Loucy (cell line): ENCODE measurements at regions not wholly inside any gene's neighbourhood (a gene's known extent, or its start where the extent isn't known, plus 50 kb on each side); places are given as distances from the start of the nearest gene placed in this dataset.

ENCODE experiments used
- H2AFZ ChIP-seq: fragments of 200-600 bp; sonication (generic); 2 replicates; pipeline ENCODE4 v1.6.0; 2016; ENCODE audit warnings: antibody characterized with exemption, mild to moderate bottlenecking, low read length, moderate library complexity
- H3F3A ChIP-seq: fragments of 200-600 bp; 2 replicates; pipeline ENCODE4 v1.6.0; 2016; ENCODE audit warnings: antibody characterized with exemption, low read depth, mild to moderate bottlenecking
- H3K27me3 ChIP-seq: fragments of 200-600 bp; sonication (generic); 2 replicates; pipeline ENCODE4 v1.6.1; 2014; ENCODE audit warnings: low read length, mild to moderate bottlenecking; ENCODE audit not compliant: insufficient read depth, poor library complexity, severe bottlenecking
- H3K36me3 ChIP-seq: fragments of 200-600 bp; sonication (generic); 2 replicates; pipeline ENCODE4 v1.6.1; 2016; ENCODE audit warnings: low read length; ENCODE audit not compliant: insufficient read depth
- H3K4me1 ChIP-seq: fragments of 200-600 bp; sonication (generic); 2 replicates; pipeline ENCODE4 v1.5.1; 2014; ENCODE audit warnings: low read length, mild to moderate bottlenecking; ENCODE audit not compliant: insufficient read depth, poor library complexity, severe bottlenecking
- H3K4me2 ChIP-seq: fragments of 200-600 bp; sonication (generic); 2 replicates; pipeline ENCODE4 v1.6.0; 2014; ENCODE audit warnings: antibody characterized with exemption, low read length, low read depth, mild to moderate bottlenecking; ENCODE audit not compliant: poor library complexity, severe bottlenecking
- H3K4me3 ChIP-seq: fragments of 200-600 bp; sonication (generic); 2 replicates; pipeline ENCODE4 v1.5.1; 2014; ENCODE audit warnings: low read length, mild to moderate bottlenecking, mixed read lengths; ENCODE audit not compliant: poor library complexity, severe bottlenecking
- H3K79me2 ChIP-seq: fragments of 200-600 bp; sonication (generic); 2 replicates; pipeline ENCODE4 v1.6.1; 2014; ENCODE audit warnings: low read length; ENCODE audit not compliant: insufficient read depth
- H3K9ac ChIP-seq: fragments of 200-600 bp; sonication (generic); 2 replicates; pipeline ENCODE4 v1.6.0; 2014; ENCODE audit warnings: mild to moderate bottlenecking, low read depth, low read length, moderate library complexity; ENCODE audit not compliant: poor library complexity, severe bottlenecking
- H3K9me2 ChIP-seq: fragments of 200-600 bp; sonication (generic); replicated peaks from 2 replicates; pipeline ENCODE4 v1.6.1; 2016; ENCODE audit warnings: low read depth, low read length, mixed read lengths
- H3K9me3 ChIP-seq: fragments of 200-600 bp; sonication (generic); 2 replicates; pipeline ENCODE4 v1.6.1; 2014; ENCODE audit warnings: mild to moderate bottlenecking, antibody characterized with exemption, low read length, low read depth; ENCODE audit not compliant: insufficient read depth
- H4K20me1 ChIP-seq: fragments of 200-600 bp; sonication (generic); 2 replicates; pipeline ENCODE4 v1.6.0; 2014; ENCODE audit warnings: antibody characterized with exemption, low read length, mild to moderate bottlenecking; ENCODE audit not compliant: insufficient read depth, poor library complexity, severe bottlenecking
- EZH2phosphoT487 ChIP-seq: fragments of 200-600 bp; IDR thresholded peaks from 2 replicates; pipeline ENCODE4 v1.6.1; 2018; ENCODE audit warnings: antibody characterized with exemption, mild to moderate bottlenecking, moderate library complexity, borderline replicate concordance
- TF ChIP-seq, protein P1 (sequence below): fragments of 200-600 bp; sonication (generic); conservative IDR thresholded peaks from 2 replicates; pipeline ENCODE4 v1.5.1; 2014; ENCODE audit warnings: mild to moderate bottlenecking, antibody characterized with exemption, low read length

DNA sequence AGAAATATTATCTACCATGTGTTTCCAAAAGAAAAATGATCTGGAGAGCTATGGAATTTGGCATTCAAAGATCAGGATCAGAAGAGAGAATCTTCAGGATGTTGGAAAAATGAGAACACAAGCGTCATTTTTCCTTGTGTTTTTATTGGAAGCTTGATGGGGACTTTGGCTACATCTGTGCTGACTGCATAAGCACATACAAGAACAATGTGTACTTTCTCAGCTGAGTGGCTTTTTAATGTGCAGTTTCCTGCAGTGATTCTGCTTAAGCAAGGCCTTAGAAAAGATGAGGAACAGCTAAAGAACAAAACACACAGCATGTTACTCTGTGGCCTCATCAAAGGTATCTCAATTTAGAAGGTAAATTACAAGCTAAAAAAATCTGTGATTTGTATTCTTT is 1039.9 kb downstream of the GLUD2 start:
- H2AFZ ChIP-seq, result no peak overlapping the region
- no peak for TF ChIP-seq EZH2phosphoT487
- TF ChIP-seq, protein P1, sequence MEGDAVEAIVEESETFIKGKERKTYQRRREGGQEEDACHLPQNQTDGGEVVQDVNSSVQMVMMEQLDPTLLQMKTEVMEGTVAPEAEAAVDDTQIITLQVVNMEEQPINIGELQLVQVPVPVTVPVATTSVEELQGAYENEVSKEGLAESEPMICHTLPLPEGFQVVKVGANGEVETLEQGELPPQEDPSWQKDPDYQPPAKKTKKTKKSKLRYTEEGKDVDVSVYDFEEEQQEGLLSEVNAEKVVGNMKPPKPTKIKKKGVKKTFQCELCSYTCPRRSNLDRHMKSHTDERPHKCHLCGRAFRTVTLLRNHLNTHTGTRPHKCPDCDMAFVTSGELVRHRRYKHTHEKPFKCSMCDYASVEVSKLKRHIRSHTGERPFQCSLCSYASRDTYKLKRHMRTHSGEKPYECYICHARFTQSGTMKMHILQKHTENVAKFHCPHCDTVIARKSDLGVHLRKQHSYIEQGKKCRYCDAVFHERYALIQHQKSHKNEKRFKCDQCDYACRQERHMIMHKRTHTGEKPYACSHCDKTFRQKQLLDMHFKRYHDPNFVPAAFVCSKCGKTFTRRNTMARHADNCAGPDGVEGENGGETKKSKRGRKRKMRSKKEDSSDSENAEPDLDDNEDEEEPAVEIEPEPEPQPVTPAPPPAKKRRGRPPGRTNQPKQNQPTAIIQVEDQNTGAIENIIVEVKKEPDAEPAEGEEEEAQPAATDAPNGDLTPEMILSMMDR, result no peak
- no peaks in the 10 kb centered on the region for H3K79me2 ChIP-seq
- no peaks in the 10 kb centered on the region for H3K9me3 ChIP-seq
- H3K27me3 ChIP-seq, result no peaks in the 10 kb centered on the region
- H3K9me2 ChIP-seq, result no peaks in the 10 kb centered on the region
- H3K4me2 ChIP-seq, result no peak overlapping the region
- no peaks in the 10 kb centered on the region for H3K4me1 ChIP-seq
- H3K36me3 ChIP-seq, result no peaks in the 10 kb centered on the region
- no peaks in the 10 kb centered on the region for H4K20me1 ChIP-seq
- H3F3A ChIP-seq, result no peaks in the 10 kb centered on the region
- no peak overlapping the region for H3K4me3 ChIP-seq
- H3K9ac ChIP-seq, result no peak overlapping the region

DNA sequence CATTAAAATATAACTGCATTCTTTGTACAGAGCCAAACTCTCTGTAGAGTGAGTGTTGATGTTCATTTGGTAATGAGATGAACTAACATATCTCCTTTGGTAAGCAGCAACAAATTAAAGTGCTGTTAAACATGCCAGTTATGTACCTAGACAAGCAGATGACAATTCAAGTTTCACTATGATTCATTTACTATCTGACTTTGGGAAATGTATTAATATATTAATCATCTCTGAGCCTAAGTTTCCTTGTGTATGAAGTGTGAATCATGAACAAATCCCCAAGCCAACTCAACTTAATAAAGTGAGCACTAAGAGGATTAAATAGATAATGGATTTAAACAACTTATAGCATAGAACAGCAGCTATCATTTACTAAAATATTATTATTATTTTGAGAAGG is 1044.2 kb downstream of the GLUD2 start:
- H3K4me1 ChIP-seq, result no peaks in the 10 kb centered on the region
- H3K36me3 ChIP-seq, result no peaks in the 10 kb centered on the region
- no peaks in the 10 kb centered on the region for H3K79me2 ChIP-seq
- H4K20me1 ChIP-seq, result no peaks in the 10 kb centered on the region
- H3K9ac ChIP-seq, result no peak overlapping the region
- no peak overlapping the region for H2AFZ ChIP-seq
- TF ChIP-seq EZH2phosphoT487, result no peak
- TF ChIP-seq, protein P1, result no peak
- H3K9me2 ChIP-seq, result no peaks in the 10 kb centered on the region
- no peaks in the 10 kb centered on the region for H3K9me3 ChIP-seq
- H3K4me3 ChIP-seq, result no peak overlapping the region
- H3F3A ChIP-seq, result no peaks in the 10 kb centered on the region
- H3K4me2 ChIP-seq, result no peak overlapping the region
- H3K27me3 ChIP-seq, result no peaks in the 10 kb centered on the region

DNA sequence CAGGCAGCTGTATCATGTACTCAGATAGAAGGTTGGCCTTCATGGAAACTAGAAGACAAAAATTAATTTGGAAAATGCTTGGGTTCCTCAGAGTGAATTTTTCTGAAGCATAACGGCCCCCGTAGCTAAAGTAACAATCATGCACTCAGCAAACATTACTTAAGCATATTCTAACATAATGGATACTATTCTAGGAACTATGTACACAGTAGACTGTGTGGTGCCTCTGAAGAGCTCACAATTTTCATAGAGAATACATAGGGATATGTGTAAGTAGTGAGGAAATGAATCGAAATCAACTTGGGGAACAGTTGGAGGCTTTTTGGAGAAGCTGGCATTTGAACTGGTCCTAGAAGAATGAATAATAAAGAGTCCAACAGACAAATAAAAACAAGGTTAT is 1045.0 kb downstream of the GLUD2 start:
- Histone ChIP-seq H3K4me3 (no peak overlapping the region), H3K27me3 (no peaks in the 10 kb centered on the region), H3K9me3 (no peaks in the 10 kb centered on the region), H4K20me1 (no peaks in the 10 kb centered on the region), H3K9me2 (no peaks in the 10 kb centered on the region), H3K4me2 (no peak overlapping the region), H2AFZ (no peak overlapping the region), H3K9ac (no peak overlapping the region), H3K36me3 (no peaks in the 10 kb centered on the region), H3F3A (no peaks in the 10 kb centered on the region), H3K4me1 (no peaks in the 10 kb centered on the region), H3K79me2 (no peaks in the 10 kb centered on the region)
- TF ChIP-seq, protein P1, result no peak
- TF ChIP-seq EZH2phosphoT487, result no peak
